GM23338 (cell line): ENCODE measurements at regions not wholly inside any gene's neighbourhood (a gene's known extent, or its start where the extent isn't known, plus 50 kb on each side); places are given as distances from the start of the nearest gene placed in this dataset.

ENCODE experiments used
- ATAC-seq: fragments of 200-7000 bp; cut with Tn5 transposase; 3 replicates; pipeline ENCODE4 v1.9.1; 2020
- DNase-seq: peaks from one replicate; pipeline ENCODE4 v3.0.0-alpha.2; 2015; ENCODE audit warnings: low spot score
- H2AFZ ChIP-seq: fragments of 200-600 bp; sonication (generic); 2 replicates; pipeline ENCODE4 v1.8.0; 2016; ENCODE audit warnings: antibody characterized with exemption, mild to moderate bottlenecking, moderate library complexity
- H3F3A ChIP-seq: fragments of 200-600 bp; sonication (generic); replicated peaks from 2 replicates; pipeline ENCODE4 v1.8.0; 2017; ENCODE audit warnings: antibody characterized with exemption, mixed run types, low read depth
- H3K27ac ChIP-seq: fragments of 200-600 bp; sonication (generic); 2 replicates; pipeline ENCODE4 v1.6.1; 2016; ENCODE audit warnings: low read depth
- H3K27me3 ChIP-seq: fragments of 200-600 bp; sonication (generic); 2 replicates; pipeline ENCODE4 v1.8.0; 2016; ENCODE audit warnings: mild to moderate bottlenecking, mixed run types, moderate library complexity; ENCODE audit not compliant: insufficient read depth
- H3K36me3 ChIP-seq: fragments of 200-600 bp; sonication (generic); 2 replicates; pipeline ENCODE4 v1.8.0; 2016; ENCODE audit warnings: mild to moderate bottlenecking; ENCODE audit not compliant: insufficient read depth
- H3K4me1 ChIP-seq: fragments of 200-600 bp; sonication (generic); 2 replicates; pipeline ENCODE4 v1.8.0; 2016; ENCODE audit warnings: mild to moderate bottlenecking, moderate library complexity; ENCODE audit not compliant: insufficient read depth
- H3K4me2 ChIP-seq: fragments of 200-600 bp; sonication (generic); 2 replicates; pipeline ENCODE4 v1.7.1; 2017; ENCODE audit warnings: mixed run types
- H3K4me3 ChIP-seq: fragments of 200-600 bp; sonication (generic); 2 replicates; pipeline ENCODE4 v1.6.1; 2016; ENCODE audit warnings: mixed run types
- H3K79me2 ChIP-seq: fragments of 200-600 bp; sonication (generic); replicated peaks from 2 replicates; pipeline ENCODE4 v1.8.0; 2017; ENCODE audit warnings: mild to moderate bottlenecking; ENCODE audit not compliant: insufficient read depth
- H3K9me2 ChIP-seq: fragments of 200-600 bp; sonication (generic); 2 replicates; pipeline ENCODE4 v1.8.0; 2017; ENCODE audit not compliant: insufficient read depth
- H4K20me1 ChIP-seq: fragments of 200-600 bp; sonication (generic); replicated peaks from 2 replicates; pipeline ENCODE4 v1.8.0; 2017; ENCODE audit warnings: mild to moderate bottlenecking; ENCODE audit not compliant: insufficient read depth
- H3K27ac Mint-ChIP-seq: 2 replicates; pipeline ENCODE4 v1.8.0; 2020; ENCODE audit warnings: inconsistent platforms, mild to moderate bottlenecking, moderate library complexity, mixed read lengths
- H3K27me3 Mint-ChIP-seq: 3 replicates; pipeline ENCODE4 v1.8.0; 2022; ENCODE audit warnings: low read depth, mild to moderate bottlenecking, moderate library complexity, mixed read lengths, inconsistent platforms; ENCODE audit not compliant: insufficient read depth, poor library complexity
- H3K36me3 Mint-ChIP-seq: 3 replicates; pipeline ENCODE4 v1.8.0; 2021; ENCODE audit warnings: low read depth, mild to moderate bottlenecking, inconsistent platforms, moderate library complexity, mixed read lengths
- H3K4me1 Mint-ChIP-seq: 3 replicates; pipeline ENCODE4 v1.8.0; 2020; ENCODE audit warnings: mild to moderate bottlenecking, inconsistent platforms, mixed read lengths
- H3K4me3 Mint-ChIP-seq: 3 replicates; pipeline ENCODE4 v1.8.0; 2021; ENCODE audit warnings: moderate library complexity, mild to moderate bottlenecking, inconsistent platforms, mixed read lengths
- H3K9me3 Mint-ChIP-seq: 3 replicates; pipeline ENCODE4 v1.8.0; 2020; ENCODE audit warnings: moderate library complexity, mild to moderate bottlenecking, inconsistent platforms, mixed read lengths
- CTCF ChIP-seq, 2 experiments: fragments of 200-600 bp in 1 of 2; sonication (generic) in 1 of 2; conservative IDR thresholded peaks; 2 replicates each; pipeline versions ENCODE4 v1.5.1 to v1.6.1; 2016 to 2017; ENCODE audit warnings: antibody characterized with exemption in 2 of 2, low read depth in 2 of 2, mild to moderate bottlenecking in 2 of 2, moderate library complexity in 1 of 2
- EZH2 ChIP-seq: fragments of 200-600 bp; sonication (generic); IDR thresholded peaks from one replicate; pipeline ENCODE4 v1.8.0; 2017; ENCODE audit warnings: antibody characterized with exemption, mild to moderate bottlenecking, low read depth; ENCODE audit not compliant: unreplicated experiment
- POLR2AphosphoS5 ChIP-seq: IDR thresholded peaks from 2 replicates; pipeline ENCODE4 v1.6.1; 2016; ENCODE audit warnings: antibody characterized with exemption, low read depth
- ZNF114 ChIP-seq: fragments of 250-450 bp; sonication (Bioruptor Pico); IDR thresholded peaks from 2 replicates; pipeline ENCODE4 v1.5.0; 2020; ENCODE audit warnings: mild to moderate bottlenecking, moderate library complexity
- ZNF462 ChIP-seq: fragments of 250-450 bp; sonication (Bioruptor Pico); IDR thresholded peaks from 2 replicates; pipeline ENCODE4 v1.5.0; 2020; ENCODE audit warnings: mild to moderate bottlenecking, moderate library complexity
- TF ChIP-seq, protein P1 (sequence below): IDR thresholded peaks from one replicate; pipeline ENCODE4 v1.6.1; 2018; ENCODE audit warnings: antibody characterized with exemption; ENCODE audit not compliant: unreplicated experiment

- TF ChIP-seq ZNF462 (CRISPR knock-in tag) (no peak), ZNF114 (CRISPR knock-in tag) (no peak)
Observed at GRCh38 chr1:81126989-81127581, 673.6 kb upstream of the ADGRL2 start (continued).

DNA sequence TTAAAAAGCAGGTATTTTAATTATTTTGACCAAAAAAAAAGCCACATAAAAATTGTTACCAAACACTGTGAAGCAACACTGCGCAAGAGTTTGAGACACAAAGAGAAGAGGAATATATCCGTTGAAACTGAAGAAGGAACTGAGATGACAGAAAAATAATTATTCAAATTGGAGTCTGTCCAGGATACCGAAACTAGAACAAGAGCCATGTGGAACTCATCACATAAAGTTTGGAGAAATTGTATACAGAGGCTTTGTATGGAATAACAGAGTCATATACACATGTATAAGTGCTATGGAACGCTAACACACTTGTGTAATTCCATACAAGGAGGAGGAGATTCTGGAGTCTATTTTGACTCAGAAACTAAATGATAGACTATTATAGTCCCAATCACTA, 675.1 kb upstream of the ADGRL2 start:
- Mint-ChIP-seq H3K27me3 (peaks cover 1% of the 10 kb centered on the region), H3K4me3 (no peak overlapping the region), H3K4me1 (peaks cover 3% of the 10 kb centered on the region; the same call in 2 of the 3 replicates), H3K27ac (no peak overlapping the region), H3K9me3 (no peaks in the 10 kb centered on the region), H3K36me3 (no peaks in the 10 kb centered on the region; the same call in 2 of the 3 replicates)
- Histone ChIP-seq H3F3A (no peaks in the 10 kb centered on the region), H3K79me2 (no peaks in the 10 kb centered on the region), H3K36me3 (no peaks in the 10 kb centered on the region), H3K27ac (no peak overlapping the region), H3K4me1 (peaks cover 7% of the 10 kb centered on the region; the same call in 1 of the 2 replicates), H2AFZ (no peak overlapping the region), H3K9me2 (no peaks in the 10 kb centered on the region), H3K27me3 (no peaks in the 10 kb centered on the region), H3K4me2 (no peak overlapping the region), H4K20me1 (no peaks in the 10 kb centered on the region), H3K4me3 (no peak overlapping the region)
- ATAC-seq (no peak), DNase-seq (no peak)
- TF ChIP-seq CTCF (conservative IDR thresholded peaks at IDR 0.05; ENCODE audit: low read depth in 2 of 2): no peak
- TF ChIP-seq, protein P1, sequence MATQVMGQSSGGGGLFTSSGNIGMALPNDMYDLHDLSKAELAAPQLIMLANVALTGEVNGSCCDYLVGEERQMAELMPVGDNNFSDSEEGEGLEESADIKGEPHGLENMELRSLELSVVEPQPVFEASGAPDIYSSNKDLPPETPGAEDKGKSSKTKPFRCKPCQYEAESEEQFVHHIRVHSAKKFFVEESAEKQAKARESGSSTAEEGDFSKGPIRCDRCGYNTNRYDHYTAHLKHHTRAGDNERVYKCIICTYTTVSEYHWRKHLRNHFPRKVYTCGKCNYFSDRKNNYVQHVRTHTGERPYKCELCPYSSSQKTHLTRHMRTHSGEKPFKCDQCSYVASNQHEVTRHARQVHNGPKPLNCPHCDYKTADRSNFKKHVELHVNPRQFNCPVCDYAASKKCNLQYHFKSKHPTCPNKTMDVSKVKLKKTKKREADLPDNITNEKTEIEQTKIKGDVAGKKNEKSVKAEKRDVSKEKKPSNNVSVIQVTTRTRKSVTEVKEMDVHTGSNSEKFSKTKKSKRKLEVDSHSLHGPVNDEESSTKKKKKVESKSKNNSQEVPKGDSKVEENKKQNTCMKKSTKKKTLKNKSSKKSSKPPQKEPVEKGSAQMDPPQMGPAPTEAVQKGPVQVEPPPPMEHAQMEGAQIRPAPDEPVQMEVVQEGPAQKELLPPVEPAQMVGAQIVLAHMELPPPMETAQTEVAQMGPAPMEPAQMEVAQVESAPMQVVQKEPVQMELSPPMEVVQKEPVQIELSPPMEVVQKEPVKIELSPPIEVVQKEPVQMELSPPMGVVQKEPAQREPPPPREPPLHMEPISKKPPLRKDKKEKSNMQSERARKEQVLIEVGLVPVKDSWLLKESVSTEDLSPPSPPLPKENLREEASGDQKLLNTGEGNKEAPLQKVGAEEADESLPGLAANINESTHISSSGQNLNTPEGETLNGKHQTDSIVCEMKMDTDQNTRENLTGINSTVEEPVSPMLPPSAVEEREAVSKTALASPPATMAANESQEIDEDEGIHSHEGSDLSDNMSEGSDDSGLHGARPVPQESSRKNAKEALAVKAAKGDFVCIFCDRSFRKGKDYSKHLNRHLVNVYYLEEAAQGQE: no peak
- TF ChIP-seq ZNF114 (CRISPR knock-in tag): no peak
- TF ChIP-seq POLR2AphosphoS5: no peak
- no peak for TF ChIP-seq EZH2
